Cardiac fibroblast (primary cell): ENCODE measurements at regions not wholly inside any gene's neighbourhood (a gene's known extent, or its start where the extent isn't known, plus 50 kb on each side); places are given as distances from the start of the nearest gene placed in this dataset.

Experiments
- DNase-seq, 2 donors: peaks; one replicate each; pipeline versions ENCODE4 v3.0.0 to v3.0.0-alpha.2; 2010; ENCODE audit warnings: low read depth in 2 of 2
- H3K4me3 ChIP-seq, 2 donors: replicated peaks in 1 of 2; 1 replicate in 1 of 2; 2 replicates in 1 of 2; pipeline ENCODE4 v1.5.1; 2011; ENCODE audit warnings: low read depth in 2 of 2, low read length in 2 of 2, mild to moderate bottlenecking in 2 of 2, moderate library complexity in 1 of 2
- TF ChIP-seq, protein P1 (sequence below): IDR thresholded peaks from one replicate; pipeline ENCODE4 v1.5.1; 2011; ENCODE audit warnings: low read depth, mild to moderate bottlenecking, low read length, inconsistent platforms

DNA sequence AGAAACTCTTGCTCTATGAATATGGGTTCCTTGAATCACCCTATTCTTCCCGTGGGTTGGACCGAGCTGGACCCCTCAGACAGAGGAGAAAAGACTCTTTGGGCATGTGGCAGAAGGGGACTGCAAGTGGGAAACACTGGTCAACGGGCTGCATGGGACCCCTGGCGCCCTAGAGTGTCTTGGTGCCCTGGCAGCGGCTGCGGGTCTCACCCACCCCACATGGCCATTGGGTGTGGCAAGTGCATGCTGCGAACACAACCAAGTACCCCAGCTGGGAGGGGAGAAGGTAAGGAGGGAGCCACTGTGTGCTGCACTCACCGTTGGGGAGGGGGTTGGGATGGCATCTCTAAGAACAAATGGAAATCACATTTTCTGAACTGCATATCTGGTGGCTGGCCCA is 438.8 kb upstream of the EYS start:
- no peak for DNase-seq
- TF ChIP-seq, protein P1, sequence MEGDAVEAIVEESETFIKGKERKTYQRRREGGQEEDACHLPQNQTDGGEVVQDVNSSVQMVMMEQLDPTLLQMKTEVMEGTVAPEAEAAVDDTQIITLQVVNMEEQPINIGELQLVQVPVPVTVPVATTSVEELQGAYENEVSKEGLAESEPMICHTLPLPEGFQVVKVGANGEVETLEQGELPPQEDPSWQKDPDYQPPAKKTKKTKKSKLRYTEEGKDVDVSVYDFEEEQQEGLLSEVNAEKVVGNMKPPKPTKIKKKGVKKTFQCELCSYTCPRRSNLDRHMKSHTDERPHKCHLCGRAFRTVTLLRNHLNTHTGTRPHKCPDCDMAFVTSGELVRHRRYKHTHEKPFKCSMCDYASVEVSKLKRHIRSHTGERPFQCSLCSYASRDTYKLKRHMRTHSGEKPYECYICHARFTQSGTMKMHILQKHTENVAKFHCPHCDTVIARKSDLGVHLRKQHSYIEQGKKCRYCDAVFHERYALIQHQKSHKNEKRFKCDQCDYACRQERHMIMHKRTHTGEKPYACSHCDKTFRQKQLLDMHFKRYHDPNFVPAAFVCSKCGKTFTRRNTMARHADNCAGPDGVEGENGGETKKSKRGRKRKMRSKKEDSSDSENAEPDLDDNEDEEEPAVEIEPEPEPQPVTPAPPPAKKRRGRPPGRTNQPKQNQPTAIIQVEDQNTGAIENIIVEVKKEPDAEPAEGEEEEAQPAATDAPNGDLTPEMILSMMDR: no peak
- H3K4me3 ChIP-seq: no peak overlapping the region

DNA sequence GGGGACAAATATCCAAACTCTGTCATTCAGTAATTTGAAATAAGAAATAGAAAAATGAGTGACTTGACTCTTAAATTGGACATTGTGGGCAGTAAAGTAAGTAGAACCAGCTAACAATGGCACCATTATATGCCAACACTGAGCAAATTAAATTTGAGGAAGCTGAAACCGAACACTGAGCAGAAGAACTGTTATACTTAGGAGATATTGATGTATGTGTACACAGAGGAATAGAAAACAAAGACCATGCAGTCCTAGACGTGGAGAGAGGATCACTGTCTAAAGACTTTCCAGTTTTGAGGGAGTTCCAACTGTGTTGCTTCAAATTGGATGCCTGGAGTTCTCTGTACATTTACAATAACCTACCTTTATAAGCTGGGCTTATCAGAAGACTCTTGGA is 427.0 kb upstream of the EYS start:
- DNase-seq: no peak
- TF ChIP-seq, protein P1: no peak
- H3K4me3 ChIP-seq: no peak overlapping the region

DNA sequence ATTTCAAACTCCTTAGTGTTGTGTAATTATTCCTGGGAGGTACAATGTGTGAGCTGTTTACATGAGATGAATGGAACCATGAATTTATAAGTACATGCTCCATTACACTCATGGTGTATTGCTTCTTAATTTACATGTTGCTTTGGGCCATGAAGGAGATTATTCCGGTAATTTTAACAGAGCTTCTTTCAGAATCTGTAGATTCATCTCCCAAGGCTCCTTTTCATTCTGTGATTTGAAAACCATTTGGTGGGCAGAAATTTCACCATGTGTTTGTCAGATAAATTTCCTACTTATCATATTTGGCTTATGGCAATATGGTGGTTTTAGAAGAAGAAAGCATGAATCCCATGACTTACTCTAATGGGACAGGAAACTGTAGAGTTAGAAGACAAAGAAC is 421.6 kb upstream of the EYS start:
- no peak for DNase-seq
- no peak overlapping the region for H3K4me3 ChIP-seq
- TF ChIP-seq, protein P1: no peak

GRCh38 chr6:66128243-66128642 is 421.2 kb upstream of the EYS start:
- H3K4me3 ChIP-seq: no peak overlapping the region
- no peak for DNase-seq
- TF ChIP-seq, protein P1: no peak

GRCh38 chr6:66127061-66127460 is 420.0 kb upstream of the EYS start:
- no peak for DNase-seq
- TF ChIP-seq, protein P1: no peak
- no peak overlapping the region for H3K4me3 ChIP-seq

GRCh38 chr6:66126358-66126757 is 419.3 kb upstream of the EYS start:
- TF ChIP-seq, protein P1: no peak
- DNase-seq: no peak
- H3K4me3 ChIP-seq: no peak overlapping the region

DNA sequence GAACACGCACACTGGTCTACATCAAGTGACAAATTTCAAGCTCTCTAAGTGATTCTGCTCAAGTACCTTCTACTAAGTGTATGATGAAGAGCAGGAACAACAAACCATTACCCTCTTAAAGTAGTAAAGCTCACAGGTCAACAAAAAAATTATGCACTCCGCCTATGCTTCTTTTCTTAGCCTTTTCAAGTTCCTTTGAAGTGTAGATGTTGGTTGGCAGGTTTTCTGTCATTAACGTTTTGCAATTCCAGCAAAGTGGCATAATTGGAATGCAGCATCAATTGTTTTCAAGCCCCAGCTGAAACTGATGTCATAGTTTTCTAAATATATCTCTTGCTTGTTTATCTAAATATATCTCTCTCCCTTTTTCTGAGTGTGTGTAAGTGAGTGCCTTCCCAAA is 396.9 kb upstream of the EYS start:
- no peak overlapping the region for H3K4me3 ChIP-seq
- no peak for DNase-seq
- TF ChIP-seq, protein P1: no peak
